HG02973 (cell line): ENCODE measurements at regions not wholly inside any gene's neighbourhood (a gene's known extent, or its start where the extent isn't known, plus 50 kb on each side); places are given as distances from the start of the nearest gene placed in this dataset.

ENCODE experiments used
- ATAC-seq: cut with Tn5 transposase; IDR thresholded peaks from one replicate; pipeline ENCODE4 v1.9.1; 2021; ENCODE audit warnings: moderate library complexity; ENCODE audit not compliant: unreplicated experiment

DNA sequence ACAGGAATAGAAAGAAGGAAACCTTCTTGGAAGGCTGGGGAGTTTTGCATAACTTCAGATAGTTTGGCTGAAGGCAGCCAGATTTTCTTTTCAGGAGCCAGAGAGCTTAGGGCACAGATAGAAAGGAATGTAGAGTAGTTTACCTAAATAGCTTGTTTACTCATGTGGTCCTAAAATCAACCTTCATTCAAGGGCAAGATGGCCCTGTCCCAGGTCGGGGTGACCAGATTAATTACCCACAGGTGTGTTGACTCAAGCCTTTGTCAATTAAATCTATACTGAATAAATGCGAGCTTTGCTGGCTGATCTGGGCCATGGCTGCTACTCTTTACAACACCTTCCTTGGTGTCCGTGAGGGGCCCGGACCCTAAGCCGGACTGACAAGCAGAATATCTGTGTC lies 792.0 kb upstream of the MAN1A1 start:
- ATAC-seq: no peak

DNA sequence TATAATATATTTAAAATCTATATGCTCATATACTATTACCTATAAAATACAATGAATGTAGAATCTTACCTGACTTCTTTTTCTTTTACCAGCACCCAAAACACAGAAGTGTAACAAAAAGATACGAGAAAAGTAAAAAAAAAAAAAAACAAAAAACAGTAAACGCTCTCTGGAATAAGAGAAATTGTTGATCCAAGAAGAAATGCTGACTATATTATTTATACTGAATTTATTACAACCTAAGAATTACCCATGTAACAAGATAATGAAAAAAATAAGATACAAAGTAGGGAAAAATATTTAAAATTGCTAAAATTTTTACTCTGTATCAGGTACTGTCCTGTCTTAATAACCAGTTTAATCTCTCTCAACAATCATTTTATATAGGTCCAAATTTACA lies 787.9 kb upstream of the MAN1A1 start:
- no peak for ATAC-seq

DNA sequence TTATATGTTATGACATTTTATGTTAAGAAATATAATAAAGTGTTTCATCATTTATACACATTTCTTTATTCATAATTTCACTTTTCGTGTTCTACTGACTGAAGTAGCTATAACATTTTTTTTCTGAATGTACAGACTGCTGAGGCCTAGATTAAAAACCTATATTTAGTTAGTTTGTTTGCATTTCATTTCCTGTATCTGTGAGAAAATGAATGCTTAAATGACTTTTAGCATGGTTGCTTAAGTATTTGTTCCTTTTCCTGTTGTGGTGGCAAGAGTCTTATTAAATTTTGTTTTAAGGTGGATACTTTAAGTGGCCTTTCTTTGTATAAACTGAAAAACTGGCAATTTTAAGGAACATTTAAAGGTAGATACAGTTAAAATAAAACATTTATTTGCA lies 779.7 kb upstream of the MAN1A1 start:
- ATAC-seq: no peak

DNA sequence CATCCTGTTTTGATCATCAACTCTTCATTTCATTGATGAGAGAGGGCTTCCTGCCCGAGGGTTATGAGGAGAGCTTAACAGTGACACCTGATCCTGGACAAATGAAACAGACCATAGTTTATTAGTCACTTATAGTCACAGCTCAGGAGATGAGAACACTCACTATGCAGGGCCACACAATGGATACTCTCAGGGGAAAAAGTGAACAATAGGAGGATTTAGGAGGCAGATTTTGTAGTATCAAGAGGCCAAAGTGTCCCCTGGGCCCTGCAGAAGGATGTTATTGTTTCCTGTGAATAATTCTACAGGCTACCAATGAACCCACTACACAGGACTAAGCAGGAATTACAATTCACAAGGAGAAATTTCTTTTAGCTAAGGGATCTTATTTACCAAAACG lies 772.8 kb upstream of the MAN1A1 start:
- no peak for ATAC-seq

DNA sequence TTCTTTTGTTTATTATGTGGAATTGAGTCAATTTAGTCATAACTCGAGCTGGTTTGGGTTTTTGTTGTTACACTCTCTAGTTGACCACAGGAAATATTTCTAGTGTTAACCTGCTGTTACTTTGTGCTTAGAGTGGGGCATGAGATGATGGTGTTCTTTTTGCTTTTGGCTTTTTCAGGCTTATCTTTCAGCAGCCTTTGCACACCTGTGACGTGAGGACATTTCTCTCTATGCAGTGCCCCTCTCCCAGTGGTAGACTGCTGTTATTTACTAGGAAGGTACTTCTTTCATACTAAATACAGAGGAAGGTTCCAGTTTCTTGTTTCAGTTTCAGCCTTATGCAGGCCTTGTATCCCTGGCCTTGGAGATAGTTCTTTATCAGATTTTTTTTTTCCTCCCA lies 766.8 kb upstream of the MAN1A1 start:
- no peak for ATAC-seq

DNA sequence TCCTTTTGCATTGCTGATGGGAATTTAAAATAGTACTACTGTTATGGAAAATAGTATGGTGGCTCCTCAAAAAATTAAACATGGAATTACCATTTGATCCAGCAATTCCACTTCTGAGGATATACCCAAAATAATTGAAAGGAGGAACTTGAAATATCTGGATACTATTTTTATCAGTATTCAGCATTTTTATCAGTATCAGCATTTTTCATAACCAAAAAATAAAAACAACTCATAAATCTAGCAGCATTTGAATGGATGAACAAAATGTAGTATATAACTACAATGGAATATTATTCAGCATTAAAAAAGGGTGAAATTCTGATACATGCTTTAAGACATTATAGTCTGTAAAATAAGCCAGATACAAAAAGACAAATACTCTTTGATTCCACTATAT lies 763.4 kb upstream of the MAN1A1 start:
- ATAC-seq: no peak

DNA sequence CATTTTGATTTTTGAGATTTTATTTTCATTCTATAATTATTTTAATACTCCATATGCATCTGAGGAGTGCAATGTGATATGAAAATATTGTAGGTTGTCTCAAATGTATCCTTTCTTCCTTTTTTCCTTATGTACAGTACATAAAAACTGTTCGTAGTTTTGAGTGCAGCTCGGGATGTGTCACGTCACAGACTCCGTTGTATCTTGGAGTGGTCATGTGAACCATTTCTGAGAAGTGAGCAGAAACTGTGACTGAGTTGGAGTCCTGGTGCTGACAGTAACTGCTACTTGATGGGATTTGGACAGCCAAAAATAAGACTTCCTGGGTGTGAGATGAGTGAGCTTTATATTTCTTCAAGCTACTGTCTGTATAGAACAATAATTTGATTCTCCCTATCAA lies 761.4 kb upstream of the MAN1A1 start:
- no peak for ATAC-seq

DNA sequence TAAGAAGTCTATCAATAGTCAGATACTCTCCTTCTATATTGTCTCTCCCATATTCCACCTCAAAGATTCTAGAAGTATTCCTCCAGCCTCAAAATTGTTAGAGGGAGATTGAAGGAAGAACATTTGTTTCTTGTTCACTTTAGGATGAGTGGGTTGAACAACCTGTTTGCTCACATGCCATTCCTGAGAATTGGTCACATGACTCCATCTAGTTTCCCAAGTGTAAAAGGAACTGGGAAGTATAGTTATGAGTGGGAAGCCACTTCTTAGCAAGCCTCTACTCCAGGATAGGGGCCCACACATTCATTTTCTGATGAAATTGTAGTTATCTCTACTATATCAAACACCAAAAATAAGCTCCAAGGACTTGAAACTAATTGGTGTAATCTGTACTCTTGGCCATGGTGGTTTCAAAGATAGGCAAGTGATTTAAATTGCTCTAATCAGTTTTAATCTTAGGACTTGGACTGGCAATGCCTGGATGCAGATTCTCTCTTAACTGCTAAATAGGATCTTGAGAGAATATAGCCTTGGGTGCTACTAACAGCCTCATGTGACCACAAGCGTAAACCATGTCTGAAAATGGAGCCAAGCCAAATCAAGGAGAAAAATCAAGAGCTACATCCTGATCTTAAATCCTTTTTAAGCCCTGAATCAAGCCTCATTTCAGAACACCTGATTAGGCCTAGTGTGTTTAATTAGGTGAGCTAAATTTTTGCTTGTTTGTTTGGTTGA lies 758.7 kb upstream of the MAN1A1 start:
- ATAC-seq: no peak

DNA sequence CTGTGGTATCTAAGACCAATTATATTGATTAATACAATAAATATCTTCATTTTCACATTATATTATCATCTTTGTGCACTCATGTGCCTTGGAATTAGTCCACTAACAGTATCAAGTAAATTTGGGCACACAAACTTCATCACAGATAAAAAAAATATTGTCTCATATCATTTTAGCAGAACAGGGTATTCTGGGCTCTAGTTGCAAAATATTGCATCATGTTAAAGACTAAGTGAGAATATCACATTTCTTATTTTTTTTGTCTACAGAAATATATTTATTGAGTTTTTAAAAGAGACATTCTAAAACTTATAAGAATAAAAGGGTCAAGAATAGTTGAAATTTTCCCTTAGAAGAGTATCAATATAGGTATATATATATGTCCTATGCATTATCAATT lies 754.1 kb upstream of the MAN1A1 start:
- ATAC-seq: no peak

DNA sequence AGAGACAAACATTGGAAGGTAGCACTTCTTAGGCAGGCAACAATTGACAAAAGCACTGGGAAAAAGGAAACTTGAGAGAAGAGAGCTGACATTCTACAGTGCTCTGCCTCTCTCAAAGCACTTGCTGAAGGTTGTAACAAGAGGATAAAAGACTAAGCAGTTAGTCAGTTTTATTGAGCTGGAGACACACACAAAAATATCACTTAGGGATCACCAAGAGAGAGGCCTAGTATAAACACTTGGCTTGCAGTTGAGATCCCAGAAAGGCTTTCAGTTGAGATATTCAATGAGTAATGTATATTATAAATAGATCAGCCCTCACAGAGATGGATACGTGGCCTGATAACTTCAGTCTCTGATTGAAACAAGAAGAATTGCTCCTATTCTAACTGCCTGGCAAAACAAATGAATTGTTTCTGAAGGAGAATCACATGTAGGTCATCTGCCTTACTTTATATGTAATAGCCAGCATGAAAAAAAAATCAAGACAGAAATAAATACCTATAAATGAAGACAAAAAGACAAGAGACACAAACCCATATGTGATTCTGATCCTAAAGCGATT lies 747.2 kb upstream of the MAN1A1 start:
- no peak for ATAC-seq

DNA sequence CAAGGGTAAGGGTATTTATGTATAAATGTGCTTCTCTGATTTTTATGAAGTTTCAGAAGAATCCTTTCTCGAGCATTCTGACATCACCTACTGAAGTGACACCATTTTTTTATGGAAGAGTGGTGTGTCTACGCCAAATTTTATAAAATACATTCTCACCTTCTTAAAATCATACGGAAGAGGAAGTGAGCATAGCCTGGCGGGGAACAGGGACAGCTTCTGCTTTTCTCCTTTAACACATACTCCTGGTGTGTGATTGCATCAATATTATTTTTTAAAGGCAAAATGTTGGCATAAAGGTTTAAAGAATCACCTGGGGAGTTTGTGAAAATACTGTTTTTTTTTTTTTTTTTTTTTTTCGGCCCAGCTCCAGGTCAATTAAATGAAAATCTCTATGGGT lies 733.6 kb upstream of the MAN1A1 start:
- ATAC-seq: no peak

DNA sequence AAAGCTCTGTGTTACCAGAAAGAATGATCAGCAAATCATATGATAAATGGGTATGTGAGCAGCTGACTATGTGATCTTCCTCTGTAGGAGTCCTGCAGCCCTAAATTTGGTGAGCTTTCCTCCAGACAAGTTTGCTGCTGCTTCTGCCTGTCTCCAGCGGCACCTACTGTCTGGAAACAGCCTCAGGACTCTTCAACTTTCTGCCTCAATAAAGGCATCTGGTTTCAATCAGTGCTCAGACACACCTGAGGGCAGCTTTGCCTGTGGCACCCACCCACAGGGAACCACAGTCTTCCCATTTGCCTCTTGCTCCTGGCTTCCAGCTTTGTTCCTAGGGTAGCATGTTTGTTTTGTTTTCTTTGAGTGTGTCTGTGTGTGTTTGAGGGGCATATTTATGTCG lies 727.9 kb upstream of the MAN1A1 start:
- no peak for ATAC-seq

DNA sequence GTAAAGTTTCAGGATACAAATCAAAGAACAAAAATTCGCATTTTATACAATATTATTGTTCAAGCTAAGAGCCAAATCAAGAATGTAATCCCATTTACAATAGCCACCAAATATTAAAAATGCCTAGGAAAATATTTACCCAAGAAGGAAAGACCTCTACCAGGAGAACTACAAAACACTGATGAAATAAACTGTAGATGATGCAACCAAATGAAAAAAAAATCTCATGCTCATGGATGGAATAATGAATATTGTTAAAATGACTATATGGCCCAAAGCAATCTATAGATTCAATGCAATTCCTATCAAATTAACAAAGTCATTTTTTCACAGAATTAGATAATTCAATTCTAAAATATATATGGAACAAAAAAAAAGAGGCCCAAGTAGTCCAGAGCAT lies 708.8 kb upstream of the MAN1A1 start:
- ATAC-seq: no peak

DNA sequence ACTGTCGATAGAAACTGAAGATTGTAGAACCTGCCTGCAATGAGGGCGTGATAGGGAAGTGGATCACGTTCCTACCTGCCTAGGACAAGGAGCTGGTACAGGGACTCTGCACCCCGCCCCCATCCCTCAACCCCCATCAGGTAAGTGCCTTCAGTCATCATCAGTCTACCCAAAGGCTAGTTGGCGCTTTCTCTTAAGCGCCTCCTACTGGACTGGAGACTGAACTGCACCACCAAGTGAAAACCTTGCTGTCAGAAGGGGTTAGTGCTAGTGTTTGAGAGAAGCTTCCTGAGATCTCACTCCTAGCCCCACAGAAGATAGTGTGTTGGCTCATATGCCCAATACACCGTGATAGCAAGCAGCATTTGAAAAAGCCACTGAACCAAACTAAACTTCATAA lies 706.5 kb upstream of the MAN1A1 start:
- no peak for ATAC-seq

DNA sequence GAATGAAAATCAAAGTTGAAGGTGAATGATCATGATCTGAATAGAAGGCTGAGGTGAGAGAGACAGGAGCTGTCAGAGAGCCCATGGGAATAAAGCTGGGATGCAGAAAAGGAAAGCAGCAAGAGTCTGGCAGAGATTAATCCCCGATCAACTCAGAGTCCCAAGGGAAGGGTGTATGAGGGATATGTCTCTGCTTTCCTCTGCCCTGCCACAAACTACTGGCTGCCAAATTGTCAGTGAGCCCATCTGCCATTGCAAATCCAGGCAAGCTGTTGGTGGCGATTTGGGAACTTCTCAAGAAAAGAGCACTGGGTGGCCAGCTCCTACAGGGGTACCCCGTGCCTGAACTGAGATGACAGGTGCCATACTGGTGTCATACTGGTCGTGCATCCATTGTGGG lies 705.5 kb upstream of the MAN1A1 start:
- ATAC-seq: no peak

DNA sequence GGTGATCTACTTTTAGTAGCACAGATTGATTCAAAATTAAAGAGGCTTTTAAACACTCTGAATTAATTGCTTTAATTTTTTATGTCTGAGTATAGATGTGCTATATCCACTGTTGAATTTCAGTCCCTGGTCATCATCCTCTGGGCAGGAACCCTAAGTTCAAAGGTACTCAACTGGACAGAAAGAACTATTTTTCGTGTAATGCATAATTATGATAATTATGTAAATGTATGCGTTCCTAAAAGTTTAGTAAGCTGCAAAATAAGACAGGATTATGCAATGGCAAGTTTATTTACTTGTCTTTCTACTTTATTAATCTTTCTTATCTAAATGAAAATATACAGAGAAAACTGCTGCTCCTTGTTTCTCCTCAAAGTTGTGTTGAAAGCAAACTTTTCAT lies 690.1 kb upstream of the MAN1A1 start:
- ATAC-seq: no peak

DNA sequence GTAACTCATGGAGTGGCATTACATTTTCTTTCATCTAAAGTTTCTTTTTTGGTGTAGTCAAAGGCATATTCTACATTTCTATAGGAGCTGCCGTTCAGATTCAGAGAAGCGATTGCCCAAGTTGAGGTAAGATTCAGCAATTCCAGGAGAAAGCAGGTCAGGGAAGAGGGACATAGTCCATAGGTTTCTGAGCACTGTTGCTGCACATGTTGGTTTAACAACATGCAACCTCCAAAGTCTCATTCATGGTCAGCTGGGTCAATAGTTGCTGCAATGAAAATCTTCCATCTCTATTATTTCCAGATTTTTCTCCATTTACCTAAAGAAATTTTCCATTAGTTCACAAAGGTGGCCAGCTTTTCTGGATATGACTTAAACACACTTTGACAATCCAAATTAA lies 682.3 kb upstream of the MAN1A1 start:
- no peak for ATAC-seq

DNA sequence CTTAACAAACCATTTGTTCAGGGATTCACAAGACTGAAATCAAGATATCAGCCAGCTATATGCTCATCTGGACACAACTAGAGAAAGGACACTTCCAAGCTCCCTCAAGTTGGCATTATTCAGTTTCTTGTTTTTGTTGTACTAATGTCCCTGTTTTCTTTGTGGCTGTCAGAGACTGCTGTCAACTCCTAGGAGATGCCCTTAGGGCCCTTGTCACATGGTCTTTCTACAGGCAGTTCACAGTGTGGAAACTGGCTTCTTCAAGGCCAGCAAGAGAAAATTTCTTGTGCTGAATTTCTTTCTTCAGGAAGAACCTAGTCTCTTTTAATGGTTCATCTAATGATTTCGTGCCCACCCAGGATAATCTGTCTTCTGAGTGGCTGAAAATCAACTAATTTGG lies 677.2 kb upstream of the MAN1A1 start:
- no peak for ATAC-seq

DNA sequence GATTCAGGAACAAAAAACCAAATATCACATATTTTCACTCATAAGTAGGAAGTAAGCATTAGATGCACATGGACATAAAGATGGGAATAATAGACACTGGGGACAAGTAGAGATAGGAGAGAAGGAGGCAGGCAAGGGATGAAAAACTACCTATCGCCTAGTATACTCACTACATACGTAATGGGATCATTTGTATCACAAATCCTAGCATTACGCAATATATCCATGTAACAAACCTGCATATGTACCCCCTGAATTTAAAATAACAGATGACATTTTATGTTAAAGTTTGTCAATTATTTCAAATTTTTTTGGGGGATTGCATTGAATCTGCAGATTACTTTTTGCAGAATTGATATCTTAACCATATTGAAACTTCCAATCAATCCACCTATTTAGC lies 660.5 kb upstream of the MAN1A1 start:
- ATAC-seq: no peak

DNA sequence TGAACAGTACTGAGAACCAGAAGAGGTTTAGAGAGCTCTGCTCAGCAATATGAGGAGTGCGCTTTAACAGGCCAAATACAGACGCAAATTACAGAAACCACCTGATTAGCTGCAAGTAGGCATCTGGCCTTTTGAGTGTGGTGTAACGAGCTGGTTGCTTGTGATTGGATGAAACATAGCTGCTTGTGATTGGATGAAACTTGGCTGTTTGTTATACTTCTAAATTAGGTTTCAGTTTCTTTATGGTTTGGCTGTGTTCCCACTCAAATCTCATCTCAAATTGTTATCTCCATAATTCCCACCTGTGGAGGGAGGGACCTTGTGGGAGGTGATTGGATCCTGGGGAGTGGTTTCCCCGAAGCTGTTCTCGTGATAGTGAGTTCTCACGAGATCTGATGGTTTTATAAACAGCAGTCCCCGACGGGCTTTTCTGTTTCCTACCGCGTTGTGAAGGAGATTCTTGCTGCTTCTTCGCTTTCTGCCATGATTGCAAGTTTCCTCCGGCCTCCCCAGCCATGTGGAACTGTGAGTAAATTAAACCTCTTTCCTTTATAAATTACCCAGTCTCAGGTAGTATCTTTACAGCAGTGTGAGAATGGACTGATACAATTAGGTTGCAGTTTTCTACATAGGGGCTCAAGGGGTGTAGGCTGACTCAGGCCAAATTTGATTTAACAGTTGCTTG lies 655.9 kb upstream of the MAN1A1 start:
- no peak for ATAC-seq

DNA sequence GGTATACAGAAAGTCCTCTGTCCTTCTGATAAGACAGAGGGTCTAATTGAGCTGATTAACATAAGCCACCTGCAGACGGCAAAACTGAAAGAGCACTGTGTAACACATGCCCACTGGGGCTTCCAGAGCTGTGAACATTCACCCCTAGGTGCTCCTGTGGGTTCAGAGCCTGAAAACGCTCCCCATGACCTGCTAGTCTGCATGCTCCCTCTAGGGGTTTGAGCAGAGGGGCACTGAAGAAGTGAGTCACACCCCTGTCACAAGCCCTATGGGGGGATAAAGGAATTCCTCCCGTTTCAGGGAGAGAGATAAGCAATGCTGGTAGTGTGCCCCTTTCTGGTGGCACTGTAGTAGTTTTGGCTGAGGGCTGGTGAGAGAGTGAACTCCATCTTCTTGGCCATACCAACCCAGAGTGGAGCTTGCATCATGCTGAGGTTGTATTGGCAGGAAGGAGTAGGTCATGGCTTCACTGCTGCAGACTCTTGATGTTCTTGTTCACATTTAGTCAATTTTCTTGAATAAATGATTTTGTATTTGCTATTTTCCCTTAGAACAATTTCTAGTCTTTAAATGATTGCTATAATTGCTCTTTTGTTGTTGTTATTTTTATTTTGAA lies 637.5 kb upstream of the MAN1A1 start:
- ATAC-seq: no peak
